ENCODE measurements at regions not wholly inside any gene's neighbourhood (a gene's known extent, or its start where the extent isn't known, plus 50 kb on each side); places are given as distances from the start of the nearest gene placed in this dataset.

DNA sequence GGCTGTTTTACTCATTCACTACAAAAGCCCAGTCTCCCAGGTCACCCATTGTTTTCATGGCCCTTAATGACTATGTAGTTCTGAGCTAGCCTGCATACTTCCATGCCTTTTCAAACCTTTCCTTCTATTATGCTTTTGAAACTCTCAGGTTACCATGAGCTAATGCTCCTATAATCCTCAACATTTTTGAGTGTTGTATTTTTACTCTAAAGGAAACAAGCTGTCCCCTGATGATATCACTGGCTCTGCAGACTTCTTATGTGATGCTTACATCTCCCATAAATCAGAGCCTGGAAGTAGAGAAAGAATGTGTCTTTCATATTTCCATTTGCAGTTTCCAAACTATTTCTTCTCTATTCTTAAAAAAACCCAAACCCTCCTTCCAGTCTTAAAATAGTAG is 159.0 kb upstream of the RAG2 start:
- H3K4me3 ChIP-seq (ENCODE audit: control insufficient read depth in 1 of 2, extremely low read depth in 1 of 2, low read length in 1 of 2), result no peak overlapping the region
- ChIA-PET POLR2A (no interaction called here), CTCF (interaction anchor here in 1 of 2 donors (1.3 kb wide), 1 partner anchor 10 kb away, joined by 3 read pairs; no protein-coding TSS in a partner anchor)
- Mint-ChIP-seq H3K36me3 (no peaks in the 10 kb centered on the region), H3K27me3 (peaks cover 9 to 11% of the 10 kb centered on the region in 2 donors), H3K9me3 (peaks cover 0 to 3% (median 0%) of the 10 kb centered on the region in 3 donors), H3K4me1 (no peaks in the 10 kb centered on the region), H3K4me3 (no peak overlapping the region), H3K27ac (no peak overlapping the region)
- H3K27me3 ChIP-seq (replicated peaks in 1 of 2; ENCODE audit: control insufficient read depth in 2 of 2, extremely low read depth in 1 of 2, insufficient read depth in 2 of 2, low read length in 1 of 2), result no peaks in the 10 kb centered on the region
- no peak overlapping the region for H3K27ac ChIP-seq (ENCODE audit: low read length)
- H3K36me3 ChIP-seq (ENCODE audit: control insufficient read depth in 2 of 2, extremely low read depth in 1 of 2, insufficient read depth in 1 of 2, low read length in 1 of 2), result no peaks in the 10 kb centered on the region
- ATAC-seq (replicated peaks in 1 of 4) (no peak), DNase-seq (no peak)
- no peaks in the 10 kb centered on the region for H3K9me3 ChIP-seq
- no peaks in the 10 kb centered on the region for H3K4me1 ChIP-seq (ENCODE audit: control insufficient read depth in 1 of 2, extremely low read depth in 1 of 2, insufficient read depth in 2 of 2, low read length in 2 of 2)

DNA sequence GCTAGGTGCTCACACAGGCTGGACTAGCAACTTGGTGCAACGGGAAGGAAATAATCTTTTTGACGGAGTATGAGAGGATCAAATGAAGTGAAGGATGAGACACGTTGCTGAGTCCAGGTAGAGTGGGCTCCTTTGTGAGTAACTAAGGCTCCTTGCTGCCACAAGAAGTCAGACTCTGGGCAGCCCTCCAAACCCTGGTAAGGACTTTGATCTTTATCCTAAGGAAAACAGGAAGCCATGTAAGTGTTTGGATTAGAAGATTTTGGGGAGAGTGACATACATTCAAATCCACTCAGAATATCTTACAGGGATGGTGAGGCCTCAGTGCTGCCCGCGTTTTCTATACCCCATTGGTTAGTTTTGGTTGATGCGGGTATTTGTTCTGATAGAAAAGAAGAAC is 155.9 kb upstream of the RAG2 start:
- Histone ChIP-seq H3K9me3 (no peaks in the 10 kb centered on the region), H3K4me3 (ENCODE audit: control insufficient read depth in 1 of 2, extremely low read depth in 1 of 2, low read length in 1 of 2) (no peak overlapping the region), H3K36me3 (ENCODE audit: control insufficient read depth in 2 of 2, extremely low read depth in 1 of 2, insufficient read depth in 1 of 2, low read length in 1 of 2) (no peaks in the 10 kb centered on the region), H3K27ac (ENCODE audit: low read length) (no peak overlapping the region), H3K4me1 (ENCODE audit: control insufficient read depth in 1 of 2, extremely low read depth in 1 of 2, insufficient read depth in 2 of 2, low read length in 2 of 2) (no peaks in the 10 kb centered on the region), H3K27me3 (replicated peaks in 1 of 2; ENCODE audit: control insufficient read depth in 2 of 2, extremely low read depth in 1 of 2, insufficient read depth in 2 of 2, low read length in 1 of 2) (no peaks in the 10 kb centered on the region)
- CTCF ChIA-PET, result interaction anchor here in 1 of 2 donors (0.6 kb wide), 1 partner anchor 428 kb away, joined by 4 read pairs; no protein-coding TSS in a partner anchor
- POLR2A ChIA-PET, result no interaction called here
- Mint-ChIP-seq H3K36me3 (no peaks in the 10 kb centered on the region), H3K27me3 (peaks cover 13% of the 10 kb centered on the region in 2 donors), H3K27ac (no peak overlapping the region), H3K9me3 (no peaks in the 10 kb centered on the region), H3K4me1 (no peaks in the 10 kb centered on the region), H3K4me3 (no peak overlapping the region)
- ATAC-seq (replicated peaks in 1 of 4) (no peak), DNase-seq (no peak)
- WGBS (ENCODE audit: insufficient coverage), result 74% methylated on average over 3 of the region's 6 CpGs

DNA sequence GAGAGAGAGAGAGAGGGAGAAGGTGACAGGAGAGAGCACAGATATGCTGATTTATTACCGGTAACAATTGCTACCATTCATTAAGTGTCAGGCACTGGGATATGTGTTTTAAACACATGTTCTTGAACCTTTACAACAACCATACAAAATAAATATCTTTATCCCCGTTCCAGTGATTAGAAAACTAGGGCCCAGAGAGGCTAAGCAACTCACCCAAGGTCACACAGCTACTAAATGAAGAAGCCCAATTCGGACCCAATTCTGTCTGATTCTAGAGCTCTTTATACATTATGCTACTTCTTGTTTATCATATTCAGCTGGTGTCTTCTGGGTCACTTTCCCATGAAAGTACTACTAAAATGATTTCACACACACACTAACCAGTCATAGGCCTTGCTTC is 154.0 kb upstream of the RAG2 start:
- H3K4me3 Mint-ChIP-seq, result no peak overlapping the region
- H3K4me1 Mint-ChIP-seq, result peaks cover 0 to 2% (median 0%) of the 10 kb centered on the region in 3 donors
- 22% methylated on average over 1 of the region's 3 CpGs for WGBS (ENCODE audit: insufficient coverage)
- ATAC-seq (replicated peaks in 1 of 4) (no peak), DNase-seq (no peak)
- peaks cover 11 to 16% of the 10 kb centered on the region in 2 donors for H3K27me3 Mint-ChIP-seq
- no peak overlapping the region for H3K27ac Mint-ChIP-seq
- Histone ChIP-seq H3K36me3 (ENCODE audit: control insufficient read depth in 2 of 2, extremely low read depth in 1 of 2, insufficient read depth in 1 of 2, low read length in 1 of 2) (no peaks in the 10 kb centered on the region), H3K27me3 (replicated peaks in 1 of 2; ENCODE audit: control insufficient read depth in 2 of 2, extremely low read depth in 1 of 2, insufficient read depth in 2 of 2, low read length in 1 of 2) (no peaks in the 10 kb centered on the region), H3K4me3 (ENCODE audit: control insufficient read depth in 1 of 2, extremely low read depth in 1 of 2, low read length in 1 of 2) (no peak overlapping the region), H3K9me3 (no peaks in the 10 kb centered on the region), H3K4me1 (ENCODE audit: control insufficient read depth in 1 of 2, extremely low read depth in 1 of 2, insufficient read depth in 2 of 2, low read length in 2 of 2) (no peaks in the 10 kb centered on the region), H3K27ac (ENCODE audit: low read length) (no peak overlapping the region)
- no peaks in the 10 kb centered on the region for H3K36me3 Mint-ChIP-seq
- H3K9me3 Mint-ChIP-seq, result no peaks in the 10 kb centered on the region
- ChIA-PET CTCF (no interaction called here), POLR2A (no interaction called here)

DNA sequence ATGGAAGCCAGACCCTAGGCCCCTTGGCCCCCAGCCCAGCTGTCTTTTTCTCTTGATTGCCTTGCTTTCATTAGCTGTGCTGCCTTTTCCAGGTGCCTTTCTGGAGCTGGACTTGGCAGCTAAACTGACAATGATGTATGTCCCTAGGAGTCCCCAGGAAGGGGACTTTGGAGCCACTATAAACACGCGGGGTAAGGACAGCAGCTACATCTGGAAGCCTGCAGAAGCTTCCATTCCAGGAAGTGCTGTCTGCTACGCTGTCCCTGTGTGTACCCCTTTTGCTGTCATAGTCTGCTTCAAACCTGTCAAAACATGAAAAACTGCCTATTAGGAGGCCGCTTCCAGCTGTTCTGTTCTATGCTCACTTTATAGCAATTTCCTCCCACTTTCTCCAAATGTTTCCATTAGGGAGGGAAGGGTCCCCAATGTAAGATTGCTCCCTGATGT is 153.3 kb upstream of the RAG2 start:
- 61% methylated on average over 3 of the region's 4 CpGs for WGBS (ENCODE audit: insufficient coverage)
- no peak for DNase-seq
- no peak for ATAC-seq (replicated peaks in 1 of 4)
- H3K4me3 Mint-ChIP-seq, result no peak overlapping the region
- H3K4me1 ChIP-seq (ENCODE audit: control insufficient read depth in 1 of 2, extremely low read depth in 1 of 2, insufficient read depth in 2 of 2, low read length in 2 of 2), result no peaks in the 10 kb centered on the region
- H3K27ac Mint-ChIP-seq, result no peak overlapping the region
- H3K27ac ChIP-seq (ENCODE audit: low read length), result no peak overlapping the region
- H3K9me3 ChIP-seq, result no peaks in the 10 kb centered on the region
- no peaks in the 10 kb centered on the region for H3K36me3 ChIP-seq (ENCODE audit: control insufficient read depth in 2 of 2, extremely low read depth in 1 of 2, insufficient read depth in 1 of 2, low read length in 1 of 2)
- H3K9me3 Mint-ChIP-seq, result no peaks in the 10 kb centered on the region
- H3K36me3 Mint-ChIP-seq, result no peaks in the 10 kb centered on the region
- peaks cover 10 to 18% of the 10 kb centered on the region in 2 donors for H3K27me3 Mint-ChIP-seq
- H3K4me1 Mint-ChIP-seq, result peaks cover 0 to 2% (median 0%) of the 10 kb centered on the region in 3 donors
- no peaks in the 10 kb centered on the region for H3K27me3 ChIP-seq (replicated peaks in 1 of 2; ENCODE audit: control insufficient read depth in 2 of 2, extremely low read depth in 1 of 2, insufficient read depth in 2 of 2, low read length in 1 of 2)
- CTCF ChIA-PET, result interaction anchor here in 1 of 2 donors (1.2 kb wide), 1 partner anchor 187 kb away, joined by 7 read pairs; no protein-coding TSS in a partner anchor
- POLR2A ChIA-PET, result no interaction called here
- H3K4me3 ChIP-seq (ENCODE audit: control insufficient read depth in 1 of 2, extremely low read depth in 1 of 2, low read length in 1 of 2), result no peak overlapping the region

DNA sequence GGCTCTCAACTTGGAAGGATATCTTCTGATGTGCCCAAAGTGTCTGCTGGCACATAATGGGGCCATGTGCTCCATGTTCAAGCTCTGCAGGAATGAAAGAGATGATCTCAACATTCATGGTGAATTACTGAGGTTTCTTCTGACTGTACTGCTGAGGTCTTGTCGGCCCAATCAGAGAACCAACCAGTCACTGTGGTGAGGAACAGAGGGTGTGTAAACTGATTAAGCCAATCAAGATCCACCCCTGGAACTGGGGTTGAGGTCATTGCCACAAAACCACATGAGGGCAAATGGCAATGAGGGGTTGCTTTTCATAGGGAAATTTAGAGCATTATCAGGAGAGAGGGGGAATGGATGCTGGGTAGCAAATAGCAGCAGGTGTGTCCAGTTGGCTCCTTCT is 152.3 kb upstream of the RAG2 start:
- Mint-ChIP-seq H3K36me3 (no peaks in the 10 kb centered on the region), H3K4me3 (no peak overlapping the region), H3K9me3 (no peaks in the 10 kb centered on the region), H3K27me3 (peaks cover 10 to 18% of the 10 kb centered on the region in 2 donors), H3K4me1 (peaks cover 0 to 2% (median 0%) of the 10 kb centered on the region in 3 donors), H3K27ac (no peak overlapping the region)
- DNase-seq (no peak), ATAC-seq (replicated peaks in 1 of 4) (no peak)
- no peak overlapping the region for H3K4me3 ChIP-seq (ENCODE audit: control insufficient read depth in 1 of 2, extremely low read depth in 1 of 2, low read length in 1 of 2)
- H3K4me1 ChIP-seq (ENCODE audit: control insufficient read depth in 1 of 2, extremely low read depth in 1 of 2, insufficient read depth in 2 of 2, low read length in 2 of 2), result no peaks in the 10 kb centered on the region
- no peaks in the 10 kb centered on the region for H3K36me3 ChIP-seq (ENCODE audit: control insufficient read depth in 2 of 2, extremely low read depth in 1 of 2, insufficient read depth in 1 of 2, low read length in 1 of 2)
- no peaks in the 10 kb centered on the region for H3K9me3 ChIP-seq
- WGBS (ENCODE audit: insufficient coverage), result 17% methylated on average over 1 of the region's 1 CpG
- ChIA-PET CTCF (interaction anchor here (1.0 to 1.6 kb wide), 3 partner anchors 12 to 186 kb away, joined by 4 to 7 read pairs (median 5); no protein-coding TSS in a partner anchor), POLR2A (no interaction called here)
- no peak overlapping the region for H3K27ac ChIP-seq (ENCODE audit: low read length)
- no peaks in the 10 kb centered on the region for H3K27me3 ChIP-seq (replicated peaks in 1 of 2; ENCODE audit: control insufficient read depth in 2 of 2, extremely low read depth in 1 of 2, insufficient read depth in 2 of 2, low read length in 1 of 2)

DNA sequence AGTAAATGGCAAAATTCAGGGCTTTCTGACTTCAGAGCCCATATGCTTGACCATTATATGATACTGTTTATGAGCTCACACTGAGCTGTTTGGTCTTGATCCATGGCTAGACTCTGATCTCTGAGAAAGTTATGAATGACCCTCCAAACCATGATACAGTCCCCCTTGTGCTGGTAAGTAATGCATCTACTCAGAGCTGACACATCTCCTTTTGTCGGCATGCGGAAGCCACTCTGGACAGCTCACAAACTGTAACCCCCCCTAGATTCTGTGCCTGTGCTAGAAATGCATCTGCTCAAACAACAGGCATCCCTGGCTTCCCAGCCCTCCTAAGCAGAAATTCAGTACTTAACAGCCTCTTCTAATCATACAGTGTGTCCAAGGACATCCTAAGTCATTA is 150.8 kb upstream of the RAG2 start:
- Mint-ChIP-seq H3K27ac (no peak overlapping the region), H3K36me3 (no peaks in the 10 kb centered on the region), H3K4me3 (no peak overlapping the region), H3K4me1 (peaks cover 6% of the 10 kb centered on the region in 3 donors), H3K27me3 (peaks cover 19 to 23% of the 10 kb centered on the region in 2 donors), H3K9me3 (no peaks in the 10 kb centered on the region)
- no peaks in the 10 kb centered on the region for H3K36me3 ChIP-seq (ENCODE audit: control insufficient read depth in 2 of 2, extremely low read depth in 1 of 2, insufficient read depth in 1 of 2, low read length in 1 of 2)
- H3K27me3 ChIP-seq (replicated peaks in 1 of 2; ENCODE audit: control insufficient read depth in 2 of 2, extremely low read depth in 1 of 2, insufficient read depth in 2 of 2, low read length in 1 of 2), result peaks cover 0 to 1% of the 10 kb centered on the region in 2 experiments
- H3K27ac ChIP-seq (ENCODE audit: low read length), result no peak overlapping the region
- H3K4me3 ChIP-seq (ENCODE audit: control insufficient read depth in 1 of 2, extremely low read depth in 1 of 2, low read length in 1 of 2), result no peak overlapping the region
- no peak for ATAC-seq (replicated peaks in 1 of 4)
- POLR2A ChIA-PET, result no interaction called here
- WGBS (ENCODE audit: insufficient coverage), result 100% methylated on average over 2 of the region's 2 CpGs
- no peak for DNase-seq
- H3K4me1 ChIP-seq (ENCODE audit: control insufficient read depth in 1 of 2, extremely low read depth in 1 of 2, insufficient read depth in 2 of 2, low read length in 2 of 2), result no peaks in the 10 kb centered on the region
- no peaks in the 10 kb centered on the region for H3K9me3 ChIP-seq
- CTCF ChIA-PET, result interaction anchor here (0.6 to 3.6 kb wide), 6 partner anchors 10 to 186 kb away, joined by 5 to 97 read pairs (median 14); partner anchors contain the start of gene RAG1 (in 1 of the 2)

Measured in T-cell (primary cell).